ENCODE measurements at regions not wholly inside any gene's neighbourhood (a gene's known extent, or its start where the extent isn't known, plus 50 kb on each side); places are given as distances from the start of the nearest gene placed in this dataset.

DNA sequence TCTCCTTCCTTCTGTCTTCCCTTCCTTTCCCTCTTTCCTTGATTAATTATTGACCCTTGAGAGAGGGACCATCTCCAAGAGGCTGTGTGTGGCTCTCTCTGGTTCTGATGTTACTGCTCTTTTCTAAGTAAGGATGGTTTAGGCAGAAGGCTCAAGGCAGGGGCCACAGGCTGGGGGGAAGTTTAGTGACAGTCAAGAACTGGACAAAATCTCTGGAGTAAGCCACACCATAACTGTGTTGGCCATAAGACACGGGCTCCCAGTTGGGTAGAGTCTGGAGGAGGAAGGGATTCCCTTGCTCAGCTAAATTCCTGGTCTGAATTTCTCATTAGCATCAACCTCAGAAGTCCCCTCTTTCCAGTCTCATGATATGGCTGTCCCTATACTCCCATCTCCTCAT is 74.7 kb downstream of the BUD13 start:
- peaks cover 11% of the 10 kb centered on the region for H3K4me1 Mint-ChIP-seq
- no peaks in the 10 kb centered on the region for H3K27me3 ChIP-seq (ENCODE audit: control insufficient read depth, insufficient read depth, low read length, poor library complexity, severe bottlenecking)
- 83 to 100% methylated on average over 1 of the region's 1 CpG for WGBS, 2 experiments (ENCODE audit: insufficient coverage in 1 of 2, insufficient read length in 1 of 2)
- H3K4me3 ChIP-seq (ENCODE audit: low read length): no peak overlapping the region
- H3K9ac ChIP-seq (ENCODE audit: extremely low read depth, low read length, poor library complexity, severe bottlenecking): no peak overlapping the region
- DNase-seq: no peak
- peaks cover 3% of the 10 kb centered on the region for H3K4me1 ChIP-seq (ENCODE audit: control insufficient read depth, insufficient read depth, low read length)
- no peaks in the 10 kb centered on the region for H3K36me3 Mint-ChIP-seq (ENCODE audit: low read depth)
- TF ChIP-seq CTCF (conservative IDR thresholded peaks at IDR 0.05): no peak
- H3K27ac Mint-ChIP-seq: no peak overlapping the region
- H3K9me3 Mint-ChIP-seq: no peaks in the 10 kb centered on the region
- no peaks in the 10 kb centered on the region for H3K9me3 ChIP-seq (ENCODE audit: control insufficient read depth, low read length)
- H3K4me3 Mint-ChIP-seq: no peak overlapping the region
- no peak overlapping the region for H3K27ac ChIP-seq (ENCODE audit: low read depth, low read length)
- no peaks in the 10 kb centered on the region for H3K36me3 ChIP-seq (ENCODE audit: control insufficient read depth, insufficient read depth, low read length)
- H3K27me3 Mint-ChIP-seq (ENCODE audit: insufficient read depth): peaks cover 3% of the 10 kb centered on the region

GRCh38 chr11:116697639-116698038 is 75.1 kb downstream of the BUD13 start:
- peaks cover 3% of the 10 kb centered on the region for H3K27me3 Mint-ChIP-seq (ENCODE audit: insufficient read depth)
- H3K9me3 ChIP-seq (ENCODE audit: control insufficient read depth, low read length): no peaks in the 10 kb centered on the region
- H3K4me1 Mint-ChIP-seq: peaks cover 7% of the 10 kb centered on the region
- no peak for TF ChIP-seq CTCF (conservative IDR thresholded peaks at IDR 0.05)
- H3K27ac Mint-ChIP-seq: no peak overlapping the region
- no peak for DNase-seq
- H3K9me3 Mint-ChIP-seq: no peaks in the 10 kb centered on the region
- no peaks in the 10 kb centered on the region for H3K36me3 Mint-ChIP-seq (ENCODE audit: low read depth)
- no peak overlapping the region for H3K9ac ChIP-seq (ENCODE audit: extremely low read depth, low read length, poor library complexity, severe bottlenecking)
- no peaks in the 10 kb centered on the region for H3K27me3 ChIP-seq (ENCODE audit: control insufficient read depth, insufficient read depth, low read length, poor library complexity, severe bottlenecking)
- no peak overlapping the region for H3K4me3 ChIP-seq (ENCODE audit: low read length)
- H3K4me1 ChIP-seq (ENCODE audit: control insufficient read depth, insufficient read depth, low read length): no peaks in the 10 kb centered on the region
- H3K27ac ChIP-seq (ENCODE audit: low read depth, low read length): no peak overlapping the region
- WGBS, 2 experiments (ENCODE audit: insufficient coverage in 1 of 2, insufficient read length in 1 of 2): 86 to 90% methylated on average over 2 to 7 of the region's 7 CpGs
- no peak overlapping the region for H3K4me3 Mint-ChIP-seq
- no peaks in the 10 kb centered on the region for H3K36me3 ChIP-seq (ENCODE audit: control insufficient read depth, insufficient read depth, low read length)

DNA sequence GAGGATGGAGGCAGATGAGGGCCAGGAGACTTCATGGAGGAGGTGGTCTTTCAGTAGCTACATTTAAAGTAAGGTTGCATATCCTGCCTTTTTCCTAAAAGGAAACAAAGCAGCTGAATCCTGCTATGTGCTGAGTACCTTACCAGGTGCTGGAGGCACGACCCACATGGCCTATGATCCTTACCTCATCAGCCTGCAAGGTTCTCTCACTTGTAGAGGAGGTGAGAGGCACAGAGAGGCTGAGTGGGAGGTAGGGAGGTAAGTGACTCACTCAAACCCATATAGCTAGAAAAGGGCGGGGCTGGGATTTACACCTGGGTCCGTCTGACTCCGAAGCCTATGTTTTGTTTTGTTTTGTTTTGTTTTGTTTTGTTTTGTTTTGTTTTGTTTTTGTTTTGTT is 75.8 kb downstream of the BUD13 start:
- Mint-ChIP-seq H3K4me1 (peaks cover 4% of the 10 kb centered on the region), H3K27ac (no peak overlapping the region), H3K36me3 (ENCODE audit: low read depth) (no peaks in the 10 kb centered on the region), H3K4me3 (no peak overlapping the region), H3K27me3 (ENCODE audit: insufficient read depth) (peaks cover 3% of the 10 kb centered on the region), H3K9me3 (no peaks in the 10 kb centered on the region)
- Histone ChIP-seq H3K27me3 (ENCODE audit: control insufficient read depth, insufficient read depth, low read length, poor library complexity, severe bottlenecking) (no peaks in the 10 kb centered on the region), H3K27ac (ENCODE audit: low read depth, low read length) (no peak overlapping the region), H3K9me3 (ENCODE audit: control insufficient read depth, low read length) (no peaks in the 10 kb centered on the region), H3K4me3 (ENCODE audit: low read length) (no peak overlapping the region), H3K4me1 (ENCODE audit: control insufficient read depth, insufficient read depth, low read length) (no peaks in the 10 kb centered on the region), H3K36me3 (ENCODE audit: control insufficient read depth, insufficient read depth, low read length) (no peaks in the 10 kb centered on the region), H3K9ac (ENCODE audit: extremely low read depth, low read length, poor library complexity, severe bottlenecking) (no peak overlapping the region)
- TF ChIP-seq CTCF (conservative IDR thresholded peaks at IDR 0.05): no peak
- 67 to 91% methylated on average over 1 to 4 of the region's 4 CpGs for WGBS, 2 experiments (ENCODE audit: insufficient coverage in 1 of 2, insufficient read length in 1 of 2)
- DNase-seq: peak; percentile 66

Measured in endodermal cell (in vitro differentiated cells).